ENCODE measurements at regions not wholly inside any gene's neighbourhood (a gene's known extent, or its start where the extent isn't known, plus 50 kb on each side); places are given as distances from the start of the nearest gene placed in this dataset.
A peak's percentile ranks its signal among the peaks of the same experiment; 100 is the strongest.

- no peak overlapping the region for H2BK15ac ChIP-seq (ENCODE audit: low read length)
- H3K36me3 ChIP-seq (replicated peaks in 1 of 2; ENCODE audit: control insufficient read depth in 2 of 2, insufficient read depth in 2 of 2, low read length in 2 of 2), result no peaks in the 10 kb centered on the region
- no peak overlapping the region for H4K91ac ChIP-seq (ENCODE audit: low read depth, low read length, poor library complexity)
- no peak overlapping the region for H2AFZ ChIP-seq (ENCODE audit: low read length)
- H3K4me1 ChIP-seq (ENCODE audit: control insufficient read depth in 2 of 2, insufficient read depth in 1 of 2, low read depth in 1 of 2, low read length in 2 of 2), result no peaks in the 10 kb centered on the region
- H2BK120ac ChIP-seq (ENCODE audit: low read depth, low read length), result no peak overlapping the region
- H2AK5ac ChIP-seq (ENCODE audit: low read depth, low read length), result no peak overlapping the region
- H3K79me1 ChIP-seq (ENCODE audit: low read depth, low read length), result no peaks in the 10 kb centered on the region
- H3K4me2 ChIP-seq (ENCODE audit: insufficient read depth, low read length, poor library complexity, severe bottlenecking), result no peak overlapping the region
- H3K18ac ChIP-seq (ENCODE audit: low read length), result no peak overlapping the region
- no peak overlapping the region for H3K14ac ChIP-seq (ENCODE audit: low read length)
- no peak overlapping the region for H3K27ac ChIP-seq (replicated peaks; ENCODE audit: low read length)
- no peak overlapping the region for H3K23ac ChIP-seq (ENCODE audit: low read depth, low read length, poor library complexity)
- no peak overlapping the region for H3K4me3 ChIP-seq (ENCODE audit: low read length in 2 of 2)
- no peak overlapping the region for H3K4ac ChIP-seq (ENCODE audit: low read length)
- H2BK5ac ChIP-seq (ENCODE audit: low read length), result no peak overlapping the region
- H3K9me3 ChIP-seq (replicated peaks in 1 of 2; ENCODE audit: control insufficient read depth in 2 of 2, insufficient read depth in 1 of 2, low read depth in 1 of 2, low read length in 2 of 2), result no peaks in the 10 kb centered on the region
- no peak overlapping the region for H3K9ac ChIP-seq (ENCODE audit: low read depth, low read length, poor library complexity)
- WGBS, 2 donors (ENCODE audit: extremely low coverage in 2 of 2, insufficient read length in 2 of 2, insufficient replicate concordance in 1 of 2), result no CpG with 5 or more reads among the region's 3 CpGs
- no peak overlapping the region for H4K8ac ChIP-seq (ENCODE audit: low read depth, low read length)
- H3K27me3 ChIP-seq (ENCODE audit: control insufficient read depth in 3 of 3, insufficient read depth in 3 of 3, low read depth in 1 of 3, low read length in 3 of 3), result no peaks in the 10 kb centered on the region
- H2BK12ac ChIP-seq (ENCODE audit: low read length), result no peak overlapping the region
- no peak for DNase-seq (ENCODE audit: low spot score)
Observed at GRCh38 chr10:29846881-29847280, 212.1 kb upstream of the SVIL start.

DNA sequence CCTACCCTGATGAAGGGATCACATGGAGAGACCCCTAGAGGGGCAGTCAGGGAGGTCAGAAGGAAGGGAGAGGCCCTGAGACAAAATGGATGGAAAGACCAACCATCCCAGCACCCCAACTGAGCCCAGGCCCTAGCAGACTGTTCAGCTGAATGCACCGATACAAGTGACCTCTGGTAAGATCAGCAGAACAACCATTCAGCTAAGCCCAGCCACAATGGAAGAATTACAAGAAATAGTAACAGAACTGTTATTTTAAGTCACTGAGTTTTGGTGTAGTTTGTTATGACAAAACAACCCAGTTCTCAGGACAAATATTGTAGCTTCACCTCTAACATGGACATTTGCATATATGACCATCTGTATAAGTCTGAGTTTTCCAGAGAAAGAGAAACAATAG lies 210.4 kb upstream of the SVIL start:
- DNase-seq (ENCODE audit: low spot score), result no peak
- no peak overlapping the region for H4K91ac ChIP-seq (ENCODE audit: low read depth, low read length, poor library complexity)
- no peak overlapping the region for H2BK12ac ChIP-seq (ENCODE audit: low read length)

GRCh38 chr10:29843143-29843542 lies 208.4 kb upstream of the SVIL start:
- Histone ChIP-seq H3K4me2 (ENCODE audit: insufficient read depth, low read length, poor library complexity, severe bottlenecking) (no peak overlapping the region), H3K4ac (ENCODE audit: low read length) (no peak overlapping the region)
- WGBS, 2 donors (ENCODE audit: extremely low coverage in 2 of 2, insufficient read length in 2 of 2, insufficient replicate concordance in 1 of 2), result no CpG with 5 or more reads among the region's 5 CpGs

More for the DNA sequence above, 210.4 kb upstream of the SVIL start:
- Histone ChIP-seq H3K14ac (ENCODE audit: low read length) (no peak overlapping the region), H2BK5ac (ENCODE audit: low read length) (no peak overlapping the region), H3K4ac (ENCODE audit: low read length) (no peak overlapping the region), H2AK5ac (ENCODE audit: low read depth, low read length) (no peak overlapping the region), H2BK15ac (ENCODE audit: low read length) (no peak overlapping the region), H3K9ac (ENCODE audit: low read depth, low read length, poor library complexity) (no peak overlapping the region), H2BK120ac (ENCODE audit: low read depth, low read length) (no peak overlapping the region), H3K18ac (ENCODE audit: low read length) (no peak overlapping the region), H3K4me3 (ENCODE audit: low read length in 2 of 2) (no peak overlapping the region), H3K23ac (ENCODE audit: low read depth, low read length, poor library complexity) (no peak overlapping the region), H3K4me1 (ENCODE audit: control insufficient read depth in 2 of 2, insufficient read depth in 1 of 2, low read depth in 1 of 2, low read length in 2 of 2) (no peaks in the 10 kb centered on the region), H3K27me3 (ENCODE audit: control insufficient read depth in 3 of 3, insufficient read depth in 3 of 3, low read depth in 1 of 3, low read length in 3 of 3) (no peaks in the 10 kb centered on the region), H3K36me3 (replicated peaks in 1 of 2; ENCODE audit: control insufficient read depth in 2 of 2, insufficient read depth in 2 of 2, low read length in 2 of 2) (no peaks in the 10 kb centered on the region), H3K4me2 (ENCODE audit: insufficient read depth, low read length, poor library complexity, severe bottlenecking) (no peak overlapping the region), H3K9me3 (replicated peaks in 1 of 2; ENCODE audit: control insufficient read depth in 2 of 2, insufficient read depth in 1 of 2, low read depth in 1 of 2, low read length in 2 of 2) (no peaks in the 10 kb centered on the region), H4K8ac (ENCODE audit: low read depth, low read length) (no peak overlapping the region), H3K27ac (replicated peaks; ENCODE audit: low read length) (no peak overlapping the region), H3K79me1 (ENCODE audit: low read depth, low read length) (no peaks in the 10 kb centered on the region), H2AFZ (ENCODE audit: low read length) (no peak overlapping the region)
- no CpG with 5 or more reads among the region's 1 CpG for WGBS, 2 donors (ENCODE audit: extremely low coverage in 2 of 2, insufficient read length in 2 of 2, insufficient replicate concordance in 1 of 2)

DNA sequence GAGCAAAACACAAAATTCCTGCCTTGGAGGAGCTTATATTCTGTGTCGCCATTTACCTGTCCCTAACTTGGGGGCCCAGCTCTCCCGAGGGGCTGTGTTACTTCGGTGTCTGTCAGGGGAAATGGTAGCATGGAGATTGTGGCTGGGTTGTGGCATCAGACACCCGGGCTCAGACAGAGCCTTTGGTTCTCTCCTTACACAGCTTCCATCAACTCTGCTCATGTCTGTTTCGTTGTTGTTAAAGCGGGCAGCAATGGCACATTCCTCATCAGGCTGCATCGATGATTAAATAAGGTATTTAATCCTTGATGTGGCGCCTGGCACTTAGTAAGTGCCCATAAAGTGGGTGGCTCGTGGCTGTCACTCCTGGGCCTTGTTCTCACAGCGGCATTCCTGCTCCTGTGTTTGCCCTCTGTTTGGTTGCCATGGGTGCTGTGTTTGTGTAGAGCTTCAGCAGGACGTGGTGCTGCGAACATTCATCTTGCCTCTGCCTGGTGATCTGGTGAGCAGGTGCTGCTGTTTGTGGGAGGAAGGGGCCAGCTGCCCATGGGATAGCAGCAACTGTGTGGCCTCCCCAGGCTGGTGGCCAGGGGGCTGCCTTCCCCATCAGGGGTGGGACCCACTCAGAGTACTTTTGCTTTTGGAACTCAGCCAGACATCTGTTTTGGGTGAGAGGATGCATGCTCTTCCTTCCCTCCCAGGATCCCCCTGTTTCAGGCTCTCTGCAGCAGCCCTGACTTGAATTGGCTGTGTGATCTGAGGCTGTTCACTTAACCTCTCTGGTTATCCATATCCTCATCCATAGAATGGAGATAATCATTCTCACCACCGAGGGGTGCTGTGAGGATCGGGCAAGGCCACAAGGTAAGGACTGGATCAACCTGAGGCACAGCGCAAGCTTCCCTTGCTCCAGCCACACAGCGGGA lies 207.2 kb upstream of the SVIL start:
- H2BK12ac ChIP-seq (ENCODE audit: low read length), result no peak overlapping the region
- no peak overlapping the region for H3K27ac ChIP-seq (replicated peaks; ENCODE audit: low read length)
- H4K8ac ChIP-seq (ENCODE audit: low read depth, low read length), result no peak overlapping the region

More at GRCh38 chr10:29843143-29843542, 208.4 kb upstream of the SVIL start:
- no peaks in the 10 kb centered on the region for H3K27me3 ChIP-seq (ENCODE audit: control insufficient read depth in 3 of 3, insufficient read depth in 3 of 3, low read depth in 1 of 3, low read length in 3 of 3)
- no peak overlapping the region for H4K91ac ChIP-seq (ENCODE audit: low read depth, low read length, poor library complexity)
- H3K9ac ChIP-seq (ENCODE audit: low read depth, low read length, poor library complexity), result no peak overlapping the region
- H3K27ac ChIP-seq (replicated peaks; ENCODE audit: low read length), result no peak overlapping the region
- no peak overlapping the region for H2BK12ac ChIP-seq (ENCODE audit: low read length)
- H2BK5ac ChIP-seq (ENCODE audit: low read length), result no peak overlapping the region
- no peaks in the 10 kb centered on the region for H3K36me3 ChIP-seq (replicated peaks in 1 of 2; ENCODE audit: control insufficient read depth in 2 of 2, insufficient read depth in 2 of 2, low read length in 2 of 2)
- H2BK15ac ChIP-seq (ENCODE audit: low read length), result no peak overlapping the region
- H3K14ac ChIP-seq (ENCODE audit: low read length), result no peak overlapping the region
- H2BK120ac ChIP-seq (ENCODE audit: low read depth, low read length), result no peak overlapping the region
- no peaks in the 10 kb centered on the region for H3K79me1 ChIP-seq (ENCODE audit: low read depth, low read length)
- H4K8ac ChIP-seq (ENCODE audit: low read depth, low read length), result no peak overlapping the region
- no peak overlapping the region for H2AK5ac ChIP-seq (ENCODE audit: low read depth, low read length)
- no peak overlapping the region for H2AFZ ChIP-seq (ENCODE audit: low read length)
- no peak overlapping the region for H3K4me3 ChIP-seq (ENCODE audit: low read length in 2 of 2)
- no peaks in the 10 kb centered on the region for H3K9me3 ChIP-seq (replicated peaks in 1 of 2; ENCODE audit: control insufficient read depth in 2 of 2, insufficient read depth in 1 of 2, low read depth in 1 of 2, low read length in 2 of 2)
- no peak overlapping the region for H3K23ac ChIP-seq (ENCODE audit: low read depth, low read length, poor library complexity)
- H3K4me1 ChIP-seq (ENCODE audit: control insufficient read depth in 2 of 2, insufficient read depth in 1 of 2, low read depth in 1 of 2, low read length in 2 of 2), result no peaks in the 10 kb centered on the region
- H3K18ac ChIP-seq (ENCODE audit: low read length), result peak overlapping the region; percentile 29
- DNase-seq (ENCODE audit: low spot score), result no peak

More for the DNA sequence above, 207.2 kb upstream of the SVIL start:
- DNase-seq (ENCODE audit: low spot score), result no peak
- Histone ChIP-seq H2BK15ac (ENCODE audit: low read length) (no peak overlapping the region), H3K14ac (ENCODE audit: low read length) (no peak overlapping the region), H3K4ac (ENCODE audit: low read length) (no peak overlapping the region), H3K4me2 (ENCODE audit: insufficient read depth, low read length, poor library complexity, severe bottlenecking) (no peak overlapping the region), H3K18ac (ENCODE audit: low read length) (peak overlapping the region; percentile 81), H4K91ac (ENCODE audit: low read depth, low read length, poor library complexity) (no peak overlapping the region), H3K23ac (ENCODE audit: low read depth, low read length, poor library complexity) (no peak overlapping the region), H3K79me1 (ENCODE audit: low read depth, low read length) (no peaks in the 10 kb centered on the region), H2AFZ (ENCODE audit: low read length) (no peak overlapping the region), H2BK120ac (ENCODE audit: low read depth, low read length) (no peak overlapping the region), H3K9me3 (replicated peaks in 1 of 2; ENCODE audit: control insufficient read depth in 2 of 2, insufficient read depth in 1 of 2, low read depth in 1 of 2, low read length in 2 of 2) (no peaks in the 10 kb centered on the region), H3K27me3 (ENCODE audit: control insufficient read depth in 3 of 3, insufficient read depth in 3 of 3, low read depth in 1 of 3, low read length in 3 of 3) (no peaks in the 10 kb centered on the region), H3K36me3 (replicated peaks in 1 of 2; ENCODE audit: control insufficient read depth in 2 of 2, insufficient read depth in 2 of 2, low read length in 2 of 2) (no peaks in the 10 kb centered on the region), H3K4me1 (ENCODE audit: control insufficient read depth in 2 of 2, insufficient read depth in 1 of 2, low read depth in 1 of 2, low read length in 2 of 2) (no peaks in the 10 kb centered on the region), H2AK5ac (ENCODE audit: low read depth, low read length) (no peak overlapping the region), H3K9ac (ENCODE audit: low read depth, low read length, poor library complexity) (no peak overlapping the region), H2BK5ac (ENCODE audit: low read length) (no peak overlapping the region), H3K4me3 (ENCODE audit: low read length in 2 of 2) (no peak overlapping the region)
- WGBS, 2 donors (ENCODE audit: extremely low coverage in 2 of 2, insufficient read length in 2 of 2, insufficient replicate concordance in 1 of 2), result no CpG with 5 or more reads among the region's 16 CpGs

All from neuronal stem cell (in vitro differentiated cells).